PC-9 (cell line): ENCODE measurements at regions not wholly inside any gene's neighbourhood (a gene's known extent, or its start where the extent isn't known, plus 50 kb on each side); places are given as distances from the start of the nearest gene placed in this dataset.
"Not testable (repeated sequence)": the region's sequence is repeated elsewhere in the genome, so short reads cannot be mapped to it uniquely, and the experiment has no call there.

ENCODE experiments used
- BruUV-seq: library from RNA; stranded (reverse); fragments of 400-500 nt; replicated peaks from 2 replicates; lab custom pipeline; 2021; lab: Mats Ljungman, UMichigan
- CTCF ChIA-PET: fragments of 300-600 bp; sonication (Branson Sonifier 250); formaldehyde crosslinking; loops from one replicate; lab custom pipeline; 2022; ENCODE audit warnings: antibody characterized with exemption; lab: Charles Lee
- POLR2A ChIA-PET: fragments of 300-600 bp; sonication (Branson Sonifier 250); formaldehyde crosslinking; loops from one replicate; lab custom pipeline; 2022; ENCODE audit warnings: antibody characterized with exemption; ENCODE audit not compliant: unreplicated experiment; lab: Charles Lee
- DNase-seq, 2 experiments: peaks; one replicate each; pipeline versions ENCODE4 v3.0.0 to v3.0.0-alpha.2; 2015 to 2022; ENCODE audit warnings: mixed read lengths in 1 of 2
- H2AFZ ChIP-seq: fragments of 200-600 bp; sonication (generic); 2 replicates; pipeline ENCODE4 v1.8.1; 2017; ENCODE audit warnings: antibody characterized with exemption
- H3F3A ChIP-seq: fragments of 200-600 bp; sonication (generic); 2 replicates; pipeline ENCODE4 v1.8.1; 2017; ENCODE audit warnings: antibody characterized with exemption, mild to moderate bottlenecking, low read depth; ENCODE audit not compliant: insufficient read depth
- H3K27ac ChIP-seq: fragments of 200-600 bp; sonication (generic); 2 replicates; pipeline ENCODE4 v1.6.1; 2016; ENCODE audit warnings: mixed run types
- H3K27me3 ChIP-seq: fragments of 200-600 bp; sonication (generic); 2 replicates; pipeline ENCODE4 v1.6.1; 2016; ENCODE audit warnings: low read depth, mixed run types; ENCODE audit not compliant: insufficient read depth
- H3K36me3 ChIP-seq: fragments of 200-600 bp; sonication (generic); 2 replicates; pipeline ENCODE4 v1.6.1; 2016; ENCODE audit warnings: low read depth, mixed run types
- H3K4me1 ChIP-seq: fragments of 200-600 bp; sonication (generic); replicated peaks from 2 replicates; pipeline ENCODE4 v1.6.1; 2016; ENCODE audit warnings: mixed run types; ENCODE audit not compliant: insufficient read depth
- H3K4me2 ChIP-seq: fragments of 200-600 bp; sonication (generic); 2 replicates; pipeline ENCODE4 v1.6.1; 2017; ENCODE audit warnings: mixed run types
- H3K4me3 ChIP-seq: fragments of 200-600 bp; sonication (generic); 2 replicates; pipeline ENCODE4 v1.6.1; 2016; ENCODE audit warnings: mixed run types
- H3K79me2 ChIP-seq: fragments of 200-600 bp; sonication (generic); 2 replicates; pipeline ENCODE4 v1.6.1; 2017; ENCODE audit warnings: low read depth, mixed run types
- H3K9me2 ChIP-seq: fragments of 200-600 bp; sonication (generic); 2 replicates; pipeline ENCODE4 v1.8.1; 2017; ENCODE audit warnings: mild to moderate bottlenecking; ENCODE audit not compliant: insufficient read depth
- H3K9me3 ChIP-seq: fragments of 200-600 bp; sonication (generic); 2 replicates; pipeline ENCODE4 v1.8.1; 2016; ENCODE audit warnings: low read depth; ENCODE audit not compliant: insufficient read depth
- H4K20me1 ChIP-seq: fragments of 200-600 bp; sonication (generic); 2 replicates; pipeline ENCODE4 v1.8.1; 2017; ENCODE audit not compliant: insufficient read depth
- CTCF ChIP-seq: fragments of 200-600 bp; sonication (generic); conservative IDR thresholded peaks from 2 replicates; pipeline ENCODE4 v1.6.1; 2017; ENCODE audit warnings: mixed run types, antibody characterized with exemption, mild to moderate bottlenecking, moderate library complexity
- EZH2 ChIP-seq: fragments of 200-600 bp; sonication (generic); IDR thresholded peaks from 2 replicates; pipeline ENCODE4 v1.8.0; 2017; ENCODE audit warnings: antibody characterized with exemption, low read depth
- intact Hi-C: fragments of 100-400 bp; cut with micrococcal nuclease; formaldehyde crosslinking; loops from one replicate; pipeline ENCODE4 v1.10.0; 2022; ENCODE audit not compliant: unreplicated experiment

- ChIA-PET CTCF (no interaction called here), POLR2A (no interaction called here)
- no TSS peak for BruUV-seq
- H3F3A ChIP-seq = no peaks in the 10 kb centered on the region
- H4K20me1 ChIP-seq = no peaks in the 10 kb centered on the region
- no peaks in the 10 kb centered on the region for H3K9me3 ChIP-seq
- no peak overlapping the region for H2AFZ ChIP-seq
- no peaks in the 10 kb centered on the region for H3K36me3 ChIP-seq
- H3K27me3 ChIP-seq = no peaks in the 10 kb centered on the region
- H3K4me1 ChIP-seq = no peaks in the 10 kb centered on the region
- no peak for TF ChIP-seq CTCF
- no peak for TF ChIP-seq EZH2
- intact Hi-C loops = loop anchor here (10.0 kb wide), 2 partner anchors 233 to 743 kb away; no protein-coding TSS in a partner anchor
- H3K9me2 ChIP-seq = no peaks in the 10 kb centered on the region
- H3K4me3 ChIP-seq = no peak overlapping the region
- no peak overlapping the region for H3K4me2 ChIP-seq
- no peaks in the 10 kb centered on the region for H3K79me2 ChIP-seq
- no peak for DNase-seq
- H3K27ac ChIP-seq = no peak overlapping the region
Observed at GRCh38 chr7:91787931-91788330, 92.6 kb downstream of the MTERF1 start.

- no peaks in the 10 kb centered on the region for H3K79me2 ChIP-seq
- no peak overlapping the region for H3K4me3 ChIP-seq
- H3K27me3 ChIP-seq = no peaks in the 10 kb centered on the region
- no peaks in the 10 kb centered on the region for H4K20me1 ChIP-seq
- H3F3A ChIP-seq = no peaks in the 10 kb centered on the region
- no TSS peak for BruUV-seq
- H3K9me3 ChIP-seq = no peaks in the 10 kb centered on the region
- intact Hi-C loops = loop anchor here (10.0 kb wide), 2 partner anchors 234 to 744 kb away; no protein-coding TSS in a partner anchor
- H3K27ac ChIP-seq = no peak overlapping the region
- ChIA-PET CTCF (no interaction called here), POLR2A (no interaction called here)
- no peaks in the 10 kb centered on the region for H3K9me2 ChIP-seq
- no peak overlapping the region for H3K4me2 ChIP-seq
- no peak for TF ChIP-seq EZH2
- TF ChIP-seq CTCF = no peak
- no peaks in the 10 kb centered on the region for H3K4me1 ChIP-seq
- H2AFZ ChIP-seq = no peak overlapping the region
- no peak for DNase-seq
- H3K36me3 ChIP-seq = no peaks in the 10 kb centered on the region
Observed at GRCh38 chr7:91789086-91789485, 91.4 kb downstream of the MTERF1 start.

GRCh38 chr7:91789558-91789957 lies 90.9 kb downstream of the MTERF1 start:
- Histone ChIP-seq H4K20me1 (no peaks in the 10 kb centered on the region), H3K4me3 (no peak overlapping the region), H2AFZ (no peak overlapping the region), H3K27ac (no peak overlapping the region), H3K9me2 (no peaks in the 10 kb centered on the region), H3K4me2 (no peak overlapping the region), H3F3A (no peaks in the 10 kb centered on the region), H3K27me3 (no peaks in the 10 kb centered on the region), H3K9me3 (no peaks in the 10 kb centered on the region), H3K36me3 (no peaks in the 10 kb centered on the region), H3K79me2 (no peaks in the 10 kb centered on the region), H3K4me1 (no peaks in the 10 kb centered on the region)
- ChIA-PET CTCF (no interaction called here), POLR2A (no interaction called here)
- BruUV-seq = no TSS peak
- intact Hi-C loops = loop anchor here (10.0 kb wide), 2 partner anchors 235 to 745 kb away; no protein-coding TSS in a partner anchor
- TF ChIP-seq CTCF (no peak), EZH2 (no peak)
- no peak for DNase-seq

- H3K27ac ChIP-seq = not testable (repeated sequence)
- POLR2A ChIA-PET = interaction anchor here (0.6 kb wide), 1 partner anchor 683 kb away, joined by 3 read pairs; no protein-coding TSS in a partner anchor
Observed at GRCh38 chr7:91790646-91791045, 89.9 kb downstream of the MTERF1 start.

More at GRCh38 chr7:91790646-91791045, 89.9 kb downstream of the MTERF1 start:
- H3K9me2 ChIP-seq, H4K20me1 ChIP-seq, CTCF ChIA-PET, H3K27me3 ChIP-seq, H3K9me3 ChIP-seq, H3K36me3 ChIP-seq, DNase-seq, BruUV-seq, H3K4me1 ChIP-seq, H3K4me3 ChIP-seq, H3K4me2 ChIP-seq, H2AFZ ChIP-seq, H3F3A ChIP-seq, intact Hi-C loops, H3K79me2 ChIP-seq: not testable (repeated sequence)
